ENCODE measurements at regions not wholly inside any gene's neighbourhood (a gene's known extent, or its start where the extent isn't known, plus 50 kb on each side); places are given as distances from the start of the nearest gene placed in this dataset.

- TF ChIP-seq CTCF (optimal IDR thresholded peaks at IDR 0.05 in 1 of 3, IDR thresholded peaks at IDR 0.05 in 1 of 3, conservative IDR thresholded peaks at IDR 0.05 in 1 of 3; ENCODE audit: extremely low read depth in 1 of 3, insufficient read depth in 2 of 3, low read length in 3 of 3) (no peak), EZH2 (IDR thresholded peaks at IDR 0.05; ENCODE audit: low read length) (no peak)
Measured at GRCh38 chr1:70583522-70583921, 172.5 kb downstream of the CTH start.
